ENCODE measurements at regions not wholly inside any gene's neighbourhood (a gene's known extent, or its start where the extent isn't known, plus 50 kb on each side); places are given as distances from the start of the nearest gene placed in this dataset.
A peak's percentile ranks its signal among the peaks of the same experiment; 100 is the strongest.

GRCh38 chr11:27183672-27184457 lies 143.2 kb downstream of the BBOX1 start:
- TF ChIP-seq POLR2A (IDR thresholded peaks at IDR 0.05; ENCODE audit: low read length) (no peak), ESRRA (IDR thresholded peaks at IDR 0.05; ENCODE audit: borderline replicate concordance, low read length) (no peak), JUN (IDR thresholded peaks at IDR 0.05) (no peak), CTCF (IDR thresholded peaks at IDR 0.05) (peak; percentile 95)
